Effector memory CD8-positive, alpha-beta T cell (primary cell): ENCODE measurements at regions not wholly inside any gene's neighbourhood (a gene's known extent, or its start where the extent isn't known, plus 50 kb on each side); places are given as distances from the start of the nearest gene placed in this dataset.

Experiments used
- ATAC-seq: fragments of 150-1000 bp; cut with Tn5 transposase; replicated peaks from 2 replicates; pipeline ENCODE4 v1.10.0; 2021; ENCODE audit warnings: mild to moderate bottlenecking, moderate library complexity
- DNase-seq, 3 experiments: peaks; one replicate each; pipeline ENCODE4 v3.0.0; 2021
- H3K27ac Mint-ChIP-seq, 2 donors: one replicate each; pipeline ENCODE4 v1.8.0; 2022; ENCODE audit warnings: mild to moderate bottlenecking in 2 of 2, mixed read lengths in 2 of 2, moderate library complexity in 2 of 2
- H3K27me3 Mint-ChIP-seq, 2 donors: one replicate each; pipeline ENCODE4 v1.8.0; 2022; ENCODE audit warnings: mixed read lengths in 2 of 2
- H3K36me3 Mint-ChIP-seq: one replicate; pipeline ENCODE4 v1.8.0; 2022; ENCODE audit warnings: mild to moderate bottlenecking, moderate library complexity, mixed read lengths; ENCODE audit not compliant: insufficient read depth
- H3K4me1 Mint-ChIP-seq, 2 donors: one replicate each; pipeline ENCODE4 v1.8.0; 2022; ENCODE audit warnings: low read depth in 2 of 2, mixed read lengths in 2 of 2
- H3K4me3 Mint-ChIP-seq, 2 donors: one replicate each; pipeline ENCODE4 v1.8.0; 2022; ENCODE audit warnings: mild to moderate bottlenecking in 2 of 2, mixed read lengths in 2 of 2, moderate library complexity in 2 of 2
- H3K9me3 Mint-ChIP-seq, 2 donors: one replicate each; pipeline ENCODE4 v1.8.0; 2022; ENCODE audit warnings: mixed read lengths in 2 of 2

GRCh38 chr17:71267668-71268067, 853.2 kb upstream of the SOX9 start:
- no peaks in the 10 kb centered on the region for H3K27me3 Mint-ChIP-seq
- H3K36me3 Mint-ChIP-seq: no peaks in the 10 kb centered on the region
- no peak overlapping the region for H3K27ac Mint-ChIP-seq
- peaks cover 9 to 33% of the 10 kb centered on the region in 2 donors for H3K9me3 Mint-ChIP-seq
- ATAC-seq (no peak), DNase-seq (no peak)
- H3K4me3 Mint-ChIP-seq: no peak overlapping the region
- H3K4me1 Mint-ChIP-seq: no peaks in the 10 kb centered on the region

GRCh38 chr17:71269201-71269600, 851.6 kb upstream of the SOX9 start:
- Mint-ChIP-seq H3K27me3 (no peaks in the 10 kb centered on the region), H3K27ac (no peak overlapping the region), H3K4me3 (no peak overlapping the region), H3K4me1 (no peaks in the 10 kb centered on the region), H3K36me3 (no peaks in the 10 kb centered on the region), H3K9me3 (peaks cover 6 to 26% of the 10 kb centered on the region in 2 donors)
- ATAC-seq: no peak
- no peak for DNase-seq

- ATAC-seq: no peak
- H3K36me3 Mint-ChIP-seq: no peaks in the 10 kb centered on the region
- DNase-seq: no peak
- H3K4me1 Mint-ChIP-seq: no peaks in the 10 kb centered on the region
- no peak overlapping the region for H3K27ac Mint-ChIP-seq
- no peaks in the 10 kb centered on the region for H3K27me3 Mint-ChIP-seq
- no peak overlapping the region for H3K4me3 Mint-ChIP-seq
- peaks cover 5 to 16% of the 10 kb centered on the region in 2 donors for H3K9me3 Mint-ChIP-seq
These were observed 847.4 kb upstream of the SOX9 start for GRCh38 chr17:71273441-71273840.

GRCh38 chr17:71276079-71276478, 844.7 kb upstream of the SOX9 start:
- Mint-ChIP-seq H3K4me3 (no peak overlapping the region), H3K27me3 (no peaks in the 10 kb centered on the region), H3K36me3 (no peaks in the 10 kb centered on the region), H3K9me3 (peaks cover 5 to 16% of the 10 kb centered on the region in 2 donors), H3K4me1 (no peaks in the 10 kb centered on the region), H3K27ac (no peak overlapping the region)
- ATAC-seq: no peak
- DNase-seq: no peak

GRCh38 chr17:71283486-71283885, 837.3 kb upstream of the SOX9 start:
- Mint-ChIP-seq H3K27me3 (no peaks in the 10 kb centered on the region), H3K9me3 (peaks cover 4 to 8% of the 10 kb centered on the region in 2 donors), H3K27ac (no peak overlapping the region), H3K36me3 (no peaks in the 10 kb centered on the region), H3K4me3 (no peak overlapping the region), H3K4me1 (no peaks in the 10 kb centered on the region)
- DNase-seq: no peak
- no peak for ATAC-seq

- H3K27ac Mint-ChIP-seq: no peak overlapping the region
- no peak for DNase-seq
- H3K9me3 Mint-ChIP-seq: peaks cover 4 to 8% of the 10 kb centered on the region in 2 donors
- H3K4me3 Mint-ChIP-seq: no peak overlapping the region
- ATAC-seq: no peak
- H3K36me3 Mint-ChIP-seq: no peaks in the 10 kb centered on the region
- H3K27me3 Mint-ChIP-seq: no peaks in the 10 kb centered on the region
- H3K4me1 Mint-ChIP-seq: no peaks in the 10 kb centered on the region
These were observed 836.6 kb upstream of the SOX9 start for GRCh38 chr17:71284032-71284755.

- peaks cover 7 to 18% of the 10 kb centered on the region in 2 donors for H3K9me3 Mint-ChIP-seq
- no peak for ATAC-seq
- no peak overlapping the region for H3K27ac Mint-ChIP-seq
- DNase-seq: no peak
- H3K36me3 Mint-ChIP-seq: no peaks in the 10 kb centered on the region
- H3K27me3 Mint-ChIP-seq: no peaks in the 10 kb centered on the region
- H3K4me3 Mint-ChIP-seq: no peak overlapping the region
- H3K4me1 Mint-ChIP-seq: no peaks in the 10 kb centered on the region
These were observed 834.2 kb upstream of the SOX9 start for GRCh38 chr17:71286625-71287024.

- H3K4me1 Mint-ChIP-seq: no peaks in the 10 kb centered on the region
- H3K9me3 Mint-ChIP-seq: peaks cover 5 to 18% of the 10 kb centered on the region in 2 donors
- DNase-seq: no peak
- no peak overlapping the region for H3K27ac Mint-ChIP-seq
- H3K27me3 Mint-ChIP-seq: no peaks in the 10 kb centered on the region
- no peaks in the 10 kb centered on the region for H3K36me3 Mint-ChIP-seq
- ATAC-seq: no peak
- no peak overlapping the region for H3K4me3 Mint-ChIP-seq
These were observed 833.6 kb upstream of the SOX9 start for GRCh38 chr17:71287071-71287823.

- Mint-ChIP-seq H3K36me3 (no peaks in the 10 kb centered on the region), H3K9me3 (peaks cover 9 to 23% of the 10 kb centered on the region in 2 donors), H3K27me3 (no peaks in the 10 kb centered on the region), H3K4me3 (no peak overlapping the region), H3K27ac (no peak overlapping the region), H3K4me1 (no peaks in the 10 kb centered on the region)
- ATAC-seq (no peak), DNase-seq (no peak)
These were observed 828.8 kb upstream of the SOX9 start for GRCh38 chr17:71292006-71292405.

- H3K27me3 Mint-ChIP-seq: no peaks in the 10 kb centered on the region
- no peak for DNase-seq
- no peak overlapping the region for H3K27ac Mint-ChIP-seq
- H3K36me3 Mint-ChIP-seq: no peaks in the 10 kb centered on the region
- H3K4me3 Mint-ChIP-seq: no peak overlapping the region
- H3K9me3 Mint-ChIP-seq: peaks cover 8 to 14% of the 10 kb centered on the region in 2 donors
- H3K4me1 Mint-ChIP-seq: no peaks in the 10 kb centered on the region
- ATAC-seq: no peak
These were observed 824.8 kb upstream of the SOX9 start for GRCh38 chr17:71296005-71296404.

- Mint-ChIP-seq H3K36me3 (no peaks in the 10 kb centered on the region), H3K27ac (no peak overlapping the region), H3K27me3 (no peaks in the 10 kb centered on the region), H3K4me1 (no peaks in the 10 kb centered on the region), H3K4me3 (no peak overlapping the region), H3K9me3 (peaks cover 7 to 19% of the 10 kb centered on the region in 2 donors)
- DNase-seq (no peak), ATAC-seq (no peak)
These were observed 819.8 kb upstream of the SOX9 start for GRCh38 chr17:71301063-71301462.

GRCh38 chr17:71302721-71303549, 817.9 kb upstream of the SOX9 start:
- DNase-seq (no peak), ATAC-seq (no peak)
- Mint-ChIP-seq H3K36me3 (no peaks in the 10 kb centered on the region), H3K4me3 (no peak overlapping the region), H3K27ac (no peak overlapping the region), H3K4me1 (no peaks in the 10 kb centered on the region), H3K9me3 (peaks cover 8 to 34% of the 10 kb centered on the region in 2 donors), H3K27me3 (no peaks in the 10 kb centered on the region)

- no peaks in the 10 kb centered on the region for H3K36me3 Mint-ChIP-seq
- no peaks in the 10 kb centered on the region for H3K27me3 Mint-ChIP-seq
- H3K27ac Mint-ChIP-seq: no peak overlapping the region
- DNase-seq (no peak), ATAC-seq (no peak)
- no peak overlapping the region for H3K4me3 Mint-ChIP-seq
- H3K4me1 Mint-ChIP-seq: no peaks in the 10 kb centered on the region
- peaks cover 9 to 36% of the 10 kb centered on the region in 2 donors for H3K9me3 Mint-ChIP-seq
These were observed 816.2 kb upstream of the SOX9 start for GRCh38 chr17:71304498-71305158.
